NB4 (cell line): ENCODE measurements at regions not wholly inside any gene's neighbourhood (a gene's known extent, or its start where the extent isn't known, plus 50 kb on each side); places are given as distances from the start of the nearest gene placed in this dataset.

Source experiments
- CTCF ChIP-seq: IDR thresholded peaks from one replicate; pipeline ENCODE4 v1.5.1; 2012; ENCODE audit warnings: low read depth, low read length
- POLR2A ChIP-seq: IDR thresholded peaks from 2 replicates; pipeline ENCODE4 v1.6.1; 2011; ENCODE audit warnings: mild to moderate bottlenecking; ENCODE audit not compliant: insufficient read length; ENCODE audit errors: extremely low read depth

DNA sequence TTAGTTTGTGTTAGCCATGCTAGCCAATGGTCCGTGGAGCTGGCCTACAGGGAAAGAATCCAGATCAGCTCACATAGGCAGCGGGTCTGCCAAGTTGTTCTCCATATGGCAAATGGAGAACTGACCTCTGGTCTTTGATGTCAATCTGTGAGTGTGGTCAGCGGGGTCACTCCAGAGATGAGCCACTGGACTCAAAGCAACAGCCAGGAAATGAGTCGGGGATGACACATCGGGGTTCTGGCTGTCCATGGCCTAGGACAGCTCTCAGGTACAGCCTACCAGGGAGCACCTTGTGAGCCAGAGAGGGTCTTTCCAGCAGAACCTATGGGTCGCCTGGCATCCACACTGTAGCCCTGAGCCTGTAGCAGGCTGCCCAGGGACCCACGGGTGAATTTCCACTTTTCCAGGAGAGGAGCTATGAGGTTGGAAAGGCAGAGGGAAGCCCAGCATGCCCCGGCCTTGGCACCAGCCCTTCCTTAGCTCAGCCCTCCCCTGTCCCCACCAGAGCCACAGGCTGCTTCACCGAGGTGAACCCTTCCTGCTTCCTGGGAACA, 203.0 kb upstream of the TNRC6C start:
- no peak for TF ChIP-seq CTCF
- no peak for TF ChIP-seq POLR2A
